ENCODE measurements at regions not wholly inside any gene's neighbourhood (a gene's known extent, or its start where the extent isn't known, plus 50 kb on each side); places are given as distances from the start of the nearest gene placed in this dataset.

DNA sequence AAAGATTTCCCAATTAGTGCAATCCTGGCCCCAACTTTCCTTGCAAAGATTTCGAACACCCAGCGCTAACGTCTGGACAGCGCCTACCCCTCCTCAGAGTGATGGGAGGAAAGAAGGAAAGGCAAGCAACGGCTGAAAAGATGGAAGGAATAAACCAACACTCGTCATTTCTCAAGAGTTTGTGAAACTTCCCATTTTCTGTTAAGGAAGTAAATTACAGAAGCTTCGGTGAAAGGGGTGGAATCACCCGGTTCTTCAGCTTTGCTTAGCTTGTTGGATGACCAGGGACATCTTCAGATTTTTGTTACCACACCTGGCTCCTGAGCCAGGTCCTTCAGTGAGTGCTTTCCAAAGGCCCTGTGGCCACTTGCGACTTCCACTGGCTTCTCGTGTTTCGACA lies 313.1 kb downstream of the SKIDA1 start:
- peaks cover 17% of the 10 kb centered on the region for H3K4me1 Mint-ChIP-seq
- TF ChIP-seq, protein P1, sequence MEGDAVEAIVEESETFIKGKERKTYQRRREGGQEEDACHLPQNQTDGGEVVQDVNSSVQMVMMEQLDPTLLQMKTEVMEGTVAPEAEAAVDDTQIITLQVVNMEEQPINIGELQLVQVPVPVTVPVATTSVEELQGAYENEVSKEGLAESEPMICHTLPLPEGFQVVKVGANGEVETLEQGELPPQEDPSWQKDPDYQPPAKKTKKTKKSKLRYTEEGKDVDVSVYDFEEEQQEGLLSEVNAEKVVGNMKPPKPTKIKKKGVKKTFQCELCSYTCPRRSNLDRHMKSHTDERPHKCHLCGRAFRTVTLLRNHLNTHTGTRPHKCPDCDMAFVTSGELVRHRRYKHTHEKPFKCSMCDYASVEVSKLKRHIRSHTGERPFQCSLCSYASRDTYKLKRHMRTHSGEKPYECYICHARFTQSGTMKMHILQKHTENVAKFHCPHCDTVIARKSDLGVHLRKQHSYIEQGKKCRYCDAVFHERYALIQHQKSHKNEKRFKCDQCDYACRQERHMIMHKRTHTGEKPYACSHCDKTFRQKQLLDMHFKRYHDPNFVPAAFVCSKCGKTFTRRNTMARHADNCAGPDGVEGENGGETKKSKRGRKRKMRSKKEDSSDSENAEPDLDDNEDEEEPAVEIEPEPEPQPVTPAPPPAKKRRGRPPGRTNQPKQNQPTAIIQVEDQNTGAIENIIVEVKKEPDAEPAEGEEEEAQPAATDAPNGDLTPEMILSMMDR (IDR thresholded peaks at IDR 0.05; ENCODE audit: unreplicated experiment) = no peak
- no peaks in the 10 kb centered on the region for H3K27me3 Mint-ChIP-seq (ENCODE audit: low read depth)
- H3K27ac Mint-ChIP-seq = peak overlapping the region; percentile 68
- H3K9me3 Mint-ChIP-seq = peaks cover 9% of the 10 kb centered on the region
- no peak for DNase-seq (ENCODE audit: low spot score in 2 of 2, unreplicated experiment in 2 of 2)
- H3K36me3 Mint-ChIP-seq = peaks cover 8% of the 10 kb centered on the region
- H3K4me3 Mint-ChIP-seq = no peak overlapping the region

DNA sequence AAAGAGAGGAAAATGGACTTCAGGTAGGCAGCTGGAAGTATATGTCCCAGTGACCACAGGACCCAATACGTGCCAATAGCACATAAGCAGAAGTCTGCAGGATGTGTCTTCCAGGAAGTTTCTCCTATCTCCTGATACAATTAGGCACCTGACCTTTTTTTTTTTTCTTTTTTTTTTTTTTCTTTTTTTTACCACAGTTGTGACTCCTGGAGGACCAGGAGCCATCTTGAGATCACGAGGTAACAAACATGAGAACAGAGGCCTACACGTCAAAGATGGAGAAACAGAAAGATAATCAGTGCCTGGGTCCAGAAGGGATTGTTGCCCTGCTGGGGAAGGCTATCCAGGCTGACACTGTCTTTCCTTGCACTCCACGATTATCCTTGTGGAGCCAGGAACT lies 312.4 kb upstream of the NEBL start:
- no peak overlapping the region for H3K4me3 Mint-ChIP-seq
- peaks cover 9% of the 10 kb centered on the region for H3K36me3 Mint-ChIP-seq
- TF ChIP-seq, protein P1 (IDR thresholded peaks at IDR 0.05; ENCODE audit: unreplicated experiment) = no peak
- H3K4me1 Mint-ChIP-seq = peaks cover 15% of the 10 kb centered on the region
- no peak for DNase-seq (ENCODE audit: low spot score in 2 of 2, unreplicated experiment in 2 of 2)
- H3K27ac Mint-ChIP-seq = no peak overlapping the region
- no peaks in the 10 kb centered on the region for H3K27me3 Mint-ChIP-seq (ENCODE audit: low read depth)
- H3K9me3 Mint-ChIP-seq = peaks cover 10% of the 10 kb centered on the region

DNA sequence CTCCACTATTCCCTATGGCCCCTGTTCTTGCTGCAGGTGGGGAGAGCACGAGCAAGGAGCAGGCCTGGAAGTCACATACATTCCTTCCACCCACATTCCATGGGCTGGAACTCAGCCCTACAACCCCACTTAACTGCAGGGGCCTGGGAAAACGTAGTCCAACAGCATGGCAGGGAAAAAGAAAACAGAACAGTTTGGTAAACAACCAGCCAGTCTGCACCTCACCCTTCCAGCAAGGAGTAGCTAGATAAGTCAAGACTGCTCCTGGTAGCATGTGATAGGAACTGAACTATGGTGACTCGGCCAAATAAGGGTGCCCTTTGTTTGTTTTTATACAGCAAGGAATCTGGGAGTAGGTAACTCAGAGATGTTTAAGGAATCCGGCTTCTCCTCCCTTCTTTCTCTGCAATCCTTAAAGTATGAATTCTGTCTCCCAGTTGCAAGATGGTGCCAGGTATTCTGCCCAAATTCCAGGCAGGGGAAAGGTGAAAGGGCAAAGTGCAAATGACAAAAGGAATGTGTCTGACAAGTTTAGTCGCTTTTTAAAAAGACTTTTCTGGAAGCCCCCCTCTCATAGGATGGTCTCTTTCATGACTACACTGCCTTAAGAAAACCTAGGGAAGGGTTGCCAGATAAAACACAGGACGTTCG lies 311.7 kb upstream of the NEBL start:
- Mint-ChIP-seq H3K4me1 (peaks cover 17% of the 10 kb centered on the region), H3K4me3 (no peak overlapping the region), H3K27ac (no peak overlapping the region), H3K36me3 (peaks cover 9% of the 10 kb centered on the region), H3K9me3 (peaks cover 10% of the 10 kb centered on the region), H3K27me3 (ENCODE audit: low read depth) (no peaks in the 10 kb centered on the region)
- TF ChIP-seq, protein P1 (IDR thresholded peaks at IDR 0.05; ENCODE audit: unreplicated experiment) = no peak
- no peak for DNase-seq (ENCODE audit: low spot score in 2 of 2, unreplicated experiment in 2 of 2)

DNA sequence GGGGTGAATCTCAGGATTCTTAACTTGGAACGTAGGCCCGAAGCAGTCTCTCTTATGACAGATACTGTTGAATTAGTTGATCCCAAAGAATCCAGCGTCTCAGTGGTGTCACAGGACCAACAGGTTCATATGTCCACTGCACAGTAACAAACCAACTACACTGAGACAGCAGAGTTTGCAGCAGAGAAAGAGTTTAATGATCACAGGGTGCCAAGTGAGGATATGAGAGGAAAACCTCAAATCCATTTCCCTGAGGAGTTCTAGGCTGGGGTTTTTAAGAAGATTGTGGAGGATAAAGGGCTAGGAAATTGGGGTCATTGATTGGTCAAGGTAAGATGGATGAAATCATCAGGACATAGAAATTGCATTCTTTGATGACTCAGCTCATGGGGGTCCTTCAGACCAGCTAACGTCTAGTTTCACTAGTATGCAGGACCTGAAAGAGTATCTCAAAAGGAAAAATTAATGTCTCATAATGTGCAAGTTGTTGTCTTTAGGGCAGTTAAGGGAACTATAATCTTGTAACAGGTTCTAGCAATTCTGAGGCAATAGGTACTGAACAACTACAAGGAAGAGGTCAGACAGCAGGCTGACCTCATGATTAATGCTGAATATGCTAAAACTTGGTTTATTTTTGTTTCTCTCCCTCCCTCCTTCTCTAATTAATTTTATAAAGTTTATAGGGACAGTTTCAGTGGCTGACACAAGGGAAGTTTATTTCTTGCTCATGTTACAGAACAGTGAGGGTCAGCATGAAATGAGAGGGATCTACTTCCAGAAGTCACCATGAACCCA lies 310.9 kb upstream of the NEBL start:
- no peak for DNase-seq (ENCODE audit: low spot score in 2 of 2, unreplicated experiment in 2 of 2)
- Mint-ChIP-seq H3K27me3 (ENCODE audit: low read depth) (no peaks in the 10 kb centered on the region), H3K36me3 (peaks cover 9% of the 10 kb centered on the region), H3K27ac (no peak overlapping the region), H3K4me1 (peaks cover 19% of the 10 kb centered on the region), H3K9me3 (peaks cover 10% of the 10 kb centered on the region), H3K4me3 (no peak overlapping the region)
- TF ChIP-seq, protein P1 (IDR thresholded peaks at IDR 0.05; ENCODE audit: unreplicated experiment) = no peak

DNA sequence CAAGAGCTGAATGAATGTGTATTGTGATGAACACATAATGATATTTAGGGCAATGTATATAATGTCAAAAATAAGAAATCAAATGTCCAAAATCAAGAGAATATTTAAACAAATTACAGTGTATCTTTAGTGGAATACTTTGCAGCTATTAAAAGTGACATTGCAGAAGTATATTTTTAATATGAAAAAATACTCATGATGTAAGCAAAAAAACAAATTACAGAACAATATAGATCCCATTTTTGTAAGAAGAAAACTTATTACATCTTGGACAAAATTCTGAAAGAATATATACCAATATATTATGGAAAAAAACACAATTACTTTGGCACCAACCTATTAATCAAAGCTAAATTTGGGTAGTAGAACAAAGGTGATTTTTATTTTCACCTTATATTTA lies 308.2 kb upstream of the NEBL start:
- Mint-ChIP-seq H3K4me3 (no peak overlapping the region), H3K4me1 (peaks cover 14% of the 10 kb centered on the region), H3K36me3 (peaks cover 9% of the 10 kb centered on the region), H3K9me3 (peaks cover 10% of the 10 kb centered on the region), H3K27me3 (ENCODE audit: low read depth) (no peaks in the 10 kb centered on the region), H3K27ac (no peak overlapping the region)
- TF ChIP-seq, protein P1 (IDR thresholded peaks at IDR 0.05; ENCODE audit: unreplicated experiment) = no peak
- DNase-seq (ENCODE audit: low spot score in 2 of 2, unreplicated experiment in 2 of 2) = no peak
